Stimulated activated naive CD4-positive, alpha-beta T cell treated with Interleukin-2 at 50 U/mL for 16 hours (primary cell): ENCODE measurements at regions not wholly inside any gene's neighbourhood (a gene's known extent, or its start where the extent isn't known, plus 50 kb on each side); places are given as distances from the start of the nearest gene placed in this dataset.

Experiments
- DNase-seq: peaks from one replicate; lab custom pipeline; 2025; lab: John Stamatoyannopoulos, UW

- DNase-seq, result no peak
These were observed 61.8 kb upstream of the SFRP2 start for GRCh38 chr4:153850533-153851280.

GRCh38 chr4:153844144-153844543, 55.3 kb upstream of the SFRP2 start:
- DNase-seq, result no peak
